ENCODE measurements at regions not wholly inside any gene's neighbourhood (a gene's known extent, or its start where the extent isn't known, plus 50 kb on each side); places are given as distances from the start of the nearest gene placed in this dataset.

DNA sequence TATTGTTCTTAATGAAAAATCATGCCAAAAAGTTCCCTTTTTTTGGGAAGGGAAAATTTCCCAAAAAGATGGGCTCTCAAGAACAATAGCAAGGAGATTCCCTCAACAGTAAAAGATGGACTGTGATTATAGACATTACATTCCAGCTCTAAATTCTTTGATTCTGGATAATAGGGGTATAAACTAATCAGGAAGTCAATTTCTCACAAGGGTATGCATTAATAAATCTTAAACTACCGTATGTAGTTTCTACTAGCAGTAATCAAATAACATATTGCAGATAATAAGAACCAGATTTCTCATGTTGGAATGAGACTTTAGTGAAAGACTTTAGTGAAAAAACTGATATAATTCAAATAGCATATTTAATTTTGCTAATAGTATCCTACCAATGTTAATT, 144.8 kb upstream of the PTPRG start:
- intact Hi-C loops (cut with micrococcal nuclease; ENCODE audit: unreplicated experiment) = no loop called here
- no peaks in the 10 kb centered on the region for H3K9me3 ChIP-seq (ENCODE audit: low read depth, low read length, poor library complexity, severe bottlenecking)
- H3K27me3 ChIP-seq (replicated peaks; ENCODE audit: insufficient read depth, low read depth, low read length, poor library complexity) = no peaks in the 10 kb centered on the region
- H3K4me3 ChIP-seq (ENCODE audit: low read depth, low read length, poor library complexity, severe bottlenecking) = no peak overlapping the region
- no peak for DNase-seq (ENCODE audit: low spot score)
- BruUV-seq (replicated peaks) = no TSS peak
- POLR2A ChIA-PET (ENCODE audit: low non-redundant PET) = no interaction called here
- H3K27ac ChIP-seq (ENCODE audit: low read depth, low read length, poor library complexity, severe bottlenecking) = no peak overlapping the region
- no peaks in the 10 kb centered on the region for H3K36me3 ChIP-seq (ENCODE audit: insufficient read depth, low read length, poor library complexity, severe bottlenecking)
- no peak for TF ChIP-seq EZH2 (IDR thresholded peaks at IDR 0.05; ENCODE audit: borderline replicate concordance, low read depth, low read length, poor library complexity, severe bottlenecking)
- TF ChIP-seq, protein P1, sequence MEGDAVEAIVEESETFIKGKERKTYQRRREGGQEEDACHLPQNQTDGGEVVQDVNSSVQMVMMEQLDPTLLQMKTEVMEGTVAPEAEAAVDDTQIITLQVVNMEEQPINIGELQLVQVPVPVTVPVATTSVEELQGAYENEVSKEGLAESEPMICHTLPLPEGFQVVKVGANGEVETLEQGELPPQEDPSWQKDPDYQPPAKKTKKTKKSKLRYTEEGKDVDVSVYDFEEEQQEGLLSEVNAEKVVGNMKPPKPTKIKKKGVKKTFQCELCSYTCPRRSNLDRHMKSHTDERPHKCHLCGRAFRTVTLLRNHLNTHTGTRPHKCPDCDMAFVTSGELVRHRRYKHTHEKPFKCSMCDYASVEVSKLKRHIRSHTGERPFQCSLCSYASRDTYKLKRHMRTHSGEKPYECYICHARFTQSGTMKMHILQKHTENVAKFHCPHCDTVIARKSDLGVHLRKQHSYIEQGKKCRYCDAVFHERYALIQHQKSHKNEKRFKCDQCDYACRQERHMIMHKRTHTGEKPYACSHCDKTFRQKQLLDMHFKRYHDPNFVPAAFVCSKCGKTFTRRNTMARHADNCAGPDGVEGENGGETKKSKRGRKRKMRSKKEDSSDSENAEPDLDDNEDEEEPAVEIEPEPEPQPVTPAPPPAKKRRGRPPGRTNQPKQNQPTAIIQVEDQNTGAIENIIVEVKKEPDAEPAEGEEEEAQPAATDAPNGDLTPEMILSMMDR (conservative IDR thresholded peaks at IDR 0.05; ENCODE audit: low read depth, low read length) = no peak
- CTCF ChIA-PET = no interaction called here
- H3K4me1 ChIP-seq (ENCODE audit: insufficient read depth, low read length, poor library complexity, severe bottlenecking) = no peaks in the 10 kb centered on the region

DNA sequence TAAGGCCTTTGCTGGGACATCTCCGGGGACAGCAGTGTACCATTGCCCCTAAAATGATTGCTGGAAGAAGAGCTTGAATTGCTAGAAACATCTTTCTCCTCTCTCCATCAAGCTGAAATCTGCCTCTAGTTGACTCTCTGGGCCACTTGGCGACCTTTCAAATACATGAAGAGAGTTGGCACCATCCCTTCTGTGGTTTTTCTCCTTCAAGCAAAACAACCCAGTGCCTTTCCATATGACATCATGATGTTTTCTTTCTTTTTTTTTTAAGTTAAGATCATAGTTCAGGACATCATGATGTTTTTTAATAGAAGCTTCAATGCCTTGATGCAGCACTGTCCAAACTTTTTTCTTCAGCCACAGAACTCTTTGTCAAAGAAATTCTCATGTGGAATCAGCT, 144.0 kb upstream of the PTPRG start:
- DNase-seq (ENCODE audit: low spot score) = no peak
- intact Hi-C loops (cut with micrococcal nuclease; ENCODE audit: unreplicated experiment) = no loop called here
- no peaks in the 10 kb centered on the region for H3K9me3 ChIP-seq (ENCODE audit: low read depth, low read length, poor library complexity, severe bottlenecking)
- H3K27ac ChIP-seq (ENCODE audit: low read depth, low read length, poor library complexity, severe bottlenecking) = no peak overlapping the region
- BruUV-seq (replicated peaks) = no TSS peak
- POLR2A ChIA-PET (ENCODE audit: low non-redundant PET) = no interaction called here
- TF ChIP-seq EZH2 (IDR thresholded peaks at IDR 0.05; ENCODE audit: borderline replicate concordance, low read depth, low read length, poor library complexity, severe bottlenecking) = no peak
- TF ChIP-seq, protein P1 (conservative IDR thresholded peaks at IDR 0.05; ENCODE audit: low read depth, low read length) = no peak
- no peaks in the 10 kb centered on the region for H3K27me3 ChIP-seq (replicated peaks; ENCODE audit: insufficient read depth, low read depth, low read length, poor library complexity)
- H3K36me3 ChIP-seq (ENCODE audit: insufficient read depth, low read length, poor library complexity, severe bottlenecking) = no peaks in the 10 kb centered on the region
- no peak overlapping the region for H3K4me3 ChIP-seq (ENCODE audit: low read depth, low read length, poor library complexity, severe bottlenecking)
- H3K4me1 ChIP-seq (ENCODE audit: insufficient read depth, low read length, poor library complexity, severe bottlenecking) = no peaks in the 10 kb centered on the region
- CTCF ChIA-PET = interaction anchor here (0.7 kb wide), 1 partner anchor 1827 kb away, joined by 3 read pairs; no protein-coding TSS in a partner anchor

DNA sequence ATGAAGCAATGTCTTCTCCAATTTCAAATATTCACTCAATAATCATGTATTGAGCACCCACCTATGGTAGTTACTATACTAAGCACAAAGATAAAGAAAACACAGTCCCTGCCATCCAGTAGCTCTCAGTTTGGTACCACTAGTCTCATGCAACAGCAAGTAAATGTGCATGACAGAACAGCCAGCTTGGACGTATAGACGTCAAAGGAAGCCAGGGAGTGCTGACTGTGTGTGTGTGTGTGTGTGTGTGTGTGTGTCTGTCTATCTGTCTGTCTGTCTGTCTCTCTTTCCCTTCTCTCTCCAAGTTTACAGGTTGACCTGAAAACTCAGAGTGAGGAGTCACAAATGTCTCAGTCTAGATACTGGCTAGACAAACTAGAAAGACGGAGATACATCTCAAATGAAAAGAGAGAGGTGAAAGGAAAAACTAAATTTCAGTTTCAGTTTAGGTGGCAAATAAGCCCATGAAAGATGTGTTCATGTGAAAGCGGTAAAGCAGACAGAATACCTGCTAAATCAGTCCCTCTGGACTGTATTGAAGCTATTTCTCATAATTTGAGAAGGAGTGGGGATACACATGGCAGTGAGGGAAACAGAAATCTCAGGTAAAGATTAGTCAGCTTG, 141.1 kb upstream of the PTPRG start:
- Histone ChIP-seq H3K9me3 (ENCODE audit: low read depth, low read length, poor library complexity, severe bottlenecking) (no peaks in the 10 kb centered on the region), H3K4me3 (ENCODE audit: low read depth, low read length, poor library complexity, severe bottlenecking) (no peak overlapping the region), H3K27ac (ENCODE audit: low read depth, low read length, poor library complexity, severe bottlenecking) (no peak overlapping the region), H3K27me3 (replicated peaks; ENCODE audit: insufficient read depth, low read depth, low read length, poor library complexity) (no peaks in the 10 kb centered on the region), H3K4me1 (ENCODE audit: insufficient read depth, low read length, poor library complexity, severe bottlenecking) (no peaks in the 10 kb centered on the region), H3K36me3 (ENCODE audit: insufficient read depth, low read length, poor library complexity, severe bottlenecking) (no peaks in the 10 kb centered on the region)
- BruUV-seq (replicated peaks) = no TSS peak
- CTCF ChIA-PET = interaction anchor here (0.6 kb wide), 1 partner anchor 528 kb away, joined by 3 read pairs; no protein-coding TSS in a partner anchor
- intact Hi-C loops (cut with micrococcal nuclease; ENCODE audit: unreplicated experiment) = no loop called here
- TF ChIP-seq EZH2 (IDR thresholded peaks at IDR 0.05; ENCODE audit: borderline replicate concordance, low read depth, low read length, poor library complexity, severe bottlenecking) = no peak
- TF ChIP-seq, protein P1 (conservative IDR thresholded peaks at IDR 0.05; ENCODE audit: low read depth, low read length) = no peak
- no peak for DNase-seq (ENCODE audit: low spot score)
- POLR2A ChIA-PET (ENCODE audit: low non-redundant PET) = no interaction called here

Data from A673 (cell line).